ENCODE measurements at regions not wholly inside any gene's neighbourhood (a gene's known extent, or its start where the extent isn't known, plus 50 kb on each side); places are given as distances from the start of the nearest gene placed in this dataset.

DNA sequence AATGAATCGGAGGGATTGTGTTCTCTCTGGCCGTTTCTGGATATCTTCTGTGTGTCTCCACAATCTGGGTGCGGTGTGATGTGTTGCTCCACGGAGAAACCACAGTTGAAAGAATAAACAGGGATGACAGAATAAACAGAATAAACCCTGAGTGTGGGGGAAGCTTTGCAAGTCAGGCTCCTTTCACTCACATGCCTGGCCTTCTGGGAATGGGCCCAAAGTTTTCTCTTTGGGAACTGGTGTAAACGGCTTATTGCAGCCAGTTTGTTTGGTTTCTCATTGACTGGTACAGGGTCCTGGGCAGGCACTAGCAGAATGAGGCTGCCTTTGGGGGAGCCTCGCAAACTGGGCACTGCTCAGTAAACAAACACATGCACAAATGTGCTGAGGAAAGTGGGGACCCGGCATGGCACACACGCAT, 324.7 kb downstream of the DLEU7 start:
- Histone ChIP-seq H3K27ac (no peak overlapping the region), H3K4me1 (no peaks in the 10 kb centered on the region), H3K36me3 (no peaks in the 10 kb centered on the region), H3K9me3 (no peaks in the 10 kb centered on the region), H3K4me3 (no peak overlapping the region), H3K9ac (ENCODE audit: low read depth in 2 of 2, low read length in 2 of 2) (no peak overlapping the region), H3K27me3 (no peaks in the 10 kb centered on the region)
- DNase-seq: peak; percentile 34
- TF ChIP-seq, protein P1, sequence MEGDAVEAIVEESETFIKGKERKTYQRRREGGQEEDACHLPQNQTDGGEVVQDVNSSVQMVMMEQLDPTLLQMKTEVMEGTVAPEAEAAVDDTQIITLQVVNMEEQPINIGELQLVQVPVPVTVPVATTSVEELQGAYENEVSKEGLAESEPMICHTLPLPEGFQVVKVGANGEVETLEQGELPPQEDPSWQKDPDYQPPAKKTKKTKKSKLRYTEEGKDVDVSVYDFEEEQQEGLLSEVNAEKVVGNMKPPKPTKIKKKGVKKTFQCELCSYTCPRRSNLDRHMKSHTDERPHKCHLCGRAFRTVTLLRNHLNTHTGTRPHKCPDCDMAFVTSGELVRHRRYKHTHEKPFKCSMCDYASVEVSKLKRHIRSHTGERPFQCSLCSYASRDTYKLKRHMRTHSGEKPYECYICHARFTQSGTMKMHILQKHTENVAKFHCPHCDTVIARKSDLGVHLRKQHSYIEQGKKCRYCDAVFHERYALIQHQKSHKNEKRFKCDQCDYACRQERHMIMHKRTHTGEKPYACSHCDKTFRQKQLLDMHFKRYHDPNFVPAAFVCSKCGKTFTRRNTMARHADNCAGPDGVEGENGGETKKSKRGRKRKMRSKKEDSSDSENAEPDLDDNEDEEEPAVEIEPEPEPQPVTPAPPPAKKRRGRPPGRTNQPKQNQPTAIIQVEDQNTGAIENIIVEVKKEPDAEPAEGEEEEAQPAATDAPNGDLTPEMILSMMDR (IDR thresholded peaks at IDR 0.05): no peak
- intact Hi-C loops (cut with DNase I): no loop called here

GRCh38 chr13:50519866-50520265, 323.6 kb downstream of the DLEU7 start:
- Histone ChIP-seq H3K4me3 (no peak overlapping the region), H3K9ac (ENCODE audit: low read depth in 2 of 2, low read length in 2 of 2) (no peak overlapping the region), H3K9me3 (no peaks in the 10 kb centered on the region), H3K36me3 (no peaks in the 10 kb centered on the region), H3K27me3 (no peaks in the 10 kb centered on the region), H3K4me1 (no peaks in the 10 kb centered on the region), H3K27ac (no peak overlapping the region)
- no peak for DNase-seq
- intact Hi-C loops (cut with DNase I): loop anchor here (10.0 kb wide), 1 partner anchor 525 kb away; the partner anchor contains the start of gene TRIM13
- TF ChIP-seq, protein P1 (IDR thresholded peaks at IDR 0.05): no peak

DNA sequence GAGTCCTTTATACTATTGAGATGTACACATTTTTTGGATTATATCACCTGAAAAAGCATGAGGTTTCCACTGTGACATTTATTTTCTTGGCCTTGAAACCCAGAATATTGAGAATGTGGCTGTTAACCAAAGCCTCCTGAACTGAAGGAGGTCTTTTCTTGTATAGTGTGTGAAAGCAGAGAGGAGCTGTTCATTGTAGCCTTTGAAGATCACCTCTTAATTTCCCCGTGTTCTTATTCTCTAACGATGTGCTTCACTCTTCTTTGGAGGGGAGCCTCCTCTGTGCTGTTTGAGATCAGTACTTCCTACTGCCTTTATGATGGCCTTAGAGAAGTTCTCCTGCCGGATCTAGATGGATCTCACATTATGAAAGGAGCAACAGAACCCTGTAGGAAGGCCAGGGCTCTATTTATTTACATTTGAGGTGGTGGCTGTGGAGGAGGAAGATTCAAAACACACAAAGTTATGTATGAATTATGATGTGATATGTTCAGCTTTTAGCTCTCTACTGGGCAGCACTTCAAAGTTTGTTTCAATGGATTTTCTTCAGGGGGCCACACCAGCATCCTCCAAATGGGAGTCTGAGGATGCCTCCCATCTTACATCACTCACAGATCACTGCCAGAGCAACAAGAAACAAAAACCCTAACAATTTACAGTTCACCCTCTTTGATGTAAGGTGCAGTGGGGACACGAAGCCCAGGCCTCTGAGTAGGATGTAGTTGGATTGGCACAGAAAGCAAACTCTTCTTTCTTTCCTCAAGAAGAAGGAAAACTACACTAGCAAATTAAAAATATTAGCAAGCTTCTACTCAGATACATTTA, 322.3 kb downstream of the DLEU7 start:
- Histone ChIP-seq H3K4me3 (no peak overlapping the region), H3K36me3 (no peaks in the 10 kb centered on the region), H3K4me1 (no peaks in the 10 kb centered on the region), H3K27ac (no peak overlapping the region), H3K9me3 (no peaks in the 10 kb centered on the region), H3K9ac (ENCODE audit: low read depth in 2 of 2, low read length in 2 of 2) (no peak overlapping the region), H3K27me3 (no peaks in the 10 kb centered on the region)
- intact Hi-C loops (cut with DNase I): loop anchor here (10.0 kb wide), 1 partner anchor 526 kb away; the partner anchor contains the start of gene TRIM13
- DNase-seq: no peak
- TF ChIP-seq, protein P1 (IDR thresholded peaks at IDR 0.05): no peak

DNA sequence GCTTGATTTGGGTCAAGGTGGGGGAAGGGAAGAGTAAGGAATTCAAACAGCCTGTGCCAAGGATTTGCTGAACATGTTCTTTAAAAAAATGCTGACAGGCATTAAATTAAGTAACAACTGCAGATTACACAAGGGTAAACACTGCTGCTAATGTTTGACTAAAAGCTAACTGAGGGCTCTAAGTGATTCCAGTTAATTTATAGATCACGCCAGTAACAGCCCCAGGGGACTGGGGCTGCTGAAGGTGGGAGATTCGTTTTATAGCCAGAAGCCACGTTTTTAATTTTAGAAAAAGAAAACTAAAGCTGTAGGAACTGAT, 321.7 kb downstream of the DLEU7 start:
- DNase-seq: no peak
- H3K27ac ChIP-seq: no peak overlapping the region
- intact Hi-C loops (cut with DNase I): loop anchor here (10.0 kb wide), 1 partner anchor 527 kb away; the partner anchor contains the start of gene TRIM13

GRCh38 chr13:50522506-50522905, 321.0 kb downstream of the DLEU7 start:
- Histone ChIP-seq H3K4me1 (peaks cover 4% of the 10 kb centered on the region), H3K36me3 (no peaks in the 10 kb centered on the region), H3K27me3 (no peaks in the 10 kb centered on the region), H3K9ac (ENCODE audit: low read depth in 2 of 2, low read length in 2 of 2) (no peak overlapping the region), H3K9me3 (no peaks in the 10 kb centered on the region), H3K4me3 (no peak overlapping the region), H3K27ac (no peak overlapping the region)
- TF ChIP-seq, protein P1 (IDR thresholded peaks at IDR 0.05): no peak
- intact Hi-C loops (cut with DNase I): loop anchor here (10.0 kb wide), 1 partner anchor 528 kb away; the partner anchor contains the start of gene TRIM13
- no peak for DNase-seq

More for the DNA sequence above, 321.7 kb downstream of the DLEU7 start:
- Histone ChIP-seq H3K9me3 (no peaks in the 10 kb centered on the region), H3K36me3 (no peaks in the 10 kb centered on the region), H3K9ac (ENCODE audit: low read depth in 2 of 2, low read length in 2 of 2) (no peak overlapping the region), H3K4me3 (no peak overlapping the region), H3K4me1 (peaks cover 4% of the 10 kb centered on the region), H3K27me3 (no peaks in the 10 kb centered on the region)
- TF ChIP-seq, protein P1 (IDR thresholded peaks at IDR 0.05): no peak

All from colonic mucosa (tissue), 4 donors.